ENCODE measurements at regions not wholly inside any gene's neighbourhood (a gene's known extent, or its start where the extent isn't known, plus 50 kb on each side); places are given as distances from the start of the nearest gene placed in this dataset.

DNA sequence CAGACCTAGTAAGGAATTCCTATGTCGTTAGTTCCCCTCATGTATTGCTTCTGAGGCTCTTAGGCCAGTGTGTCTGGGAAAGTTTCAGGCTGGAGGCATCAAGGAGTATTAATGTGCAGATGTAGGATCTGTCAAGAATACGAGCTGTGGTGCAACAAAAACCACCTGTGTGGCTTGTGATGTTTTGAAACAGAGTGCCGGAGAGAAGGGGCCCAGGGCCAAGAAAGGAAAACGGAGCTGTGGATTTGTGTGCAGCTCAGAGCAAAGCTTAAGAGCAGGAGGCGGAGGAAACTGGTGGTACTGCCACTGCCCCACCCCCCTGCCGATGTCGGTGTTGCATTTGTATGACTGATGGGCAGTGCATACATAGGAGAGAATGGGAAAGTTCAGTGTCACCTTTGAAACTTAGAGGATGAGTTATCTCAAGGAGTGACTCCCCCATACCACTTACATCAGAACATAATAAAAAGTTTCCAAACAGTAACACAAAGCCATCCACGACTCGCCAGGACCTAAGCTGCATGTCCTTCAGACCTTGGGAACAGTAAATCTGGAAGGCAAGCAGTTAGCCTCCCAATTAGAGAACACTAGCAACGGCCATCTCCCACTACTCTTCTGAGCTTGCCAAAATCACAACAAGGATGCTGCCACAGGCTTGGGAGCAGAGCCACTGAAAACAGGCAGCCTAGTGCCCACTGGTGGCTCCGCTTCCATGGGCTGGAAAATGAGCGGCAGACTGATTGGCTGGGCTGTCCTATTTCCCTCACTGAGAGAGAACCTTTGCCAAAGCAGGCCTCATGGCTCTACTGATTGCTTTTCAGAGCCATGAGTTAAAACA lies 152.7 kb upstream of the NT5C1B start:
- no peak overlapping the region for H3K9ac ChIP-seq (ENCODE audit: low read depth in 1 of 2, low read length in 2 of 2)
- TF ChIP-seq, protein P1, sequence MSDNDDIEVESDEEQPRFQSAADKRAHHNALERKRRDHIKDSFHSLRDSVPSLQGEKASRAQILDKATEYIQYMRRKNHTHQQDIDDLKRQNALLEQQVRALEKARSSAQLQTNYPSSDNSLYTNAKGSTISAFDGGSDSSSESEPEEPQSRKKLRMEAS (IDR thresholded peaks at IDR 0.05): no peak
- TF ChIP-seq NR2F2 (IDR thresholded peaks at IDR 0.05) (no peak), HNF4G (IDR thresholded peaks at IDR 0.05) (no peak), ZBTB33 (IDR thresholded peaks at IDR 0.05) (no peak), FOXA2 (IDR thresholded peaks at IDR 0.05) (no peak), TAF1 (conservative IDR thresholded peaks at IDR 0.05) (no peak), RXRA (IDR thresholded peaks at IDR 0.05) (no peak), FOXA1 (IDR thresholded peaks at IDR 0.05) (no peak), YY1 (IDR thresholded peaks at IDR 0.05) (no peak), REST (IDR thresholded peaks at IDR 0.05) (no peak), GABPA (IDR thresholded peaks at IDR 0.05 in 1 of 2, conservative IDR thresholded peaks at IDR 0.05 in 1 of 2) (no peak), RAD21 (IDR thresholded peaks at IDR 0.05) (no peak), JUND (IDR thresholded peaks at IDR 0.05) (no peak), SP1 (IDR thresholded peaks at IDR 0.05) (no peak), EGR1 (IDR thresholded peaks at IDR 0.05; ENCODE audit: low read depth in 2 of 2) (no peak), HNF4A (conservative IDR thresholded peaks at IDR 0.05) (no peak), CTCF (IDR thresholded peaks at IDR 0.05; ENCODE audit: low read depth, low read length, missing input control) (no peak)
- TF ChIP-seq, protein P2, sequence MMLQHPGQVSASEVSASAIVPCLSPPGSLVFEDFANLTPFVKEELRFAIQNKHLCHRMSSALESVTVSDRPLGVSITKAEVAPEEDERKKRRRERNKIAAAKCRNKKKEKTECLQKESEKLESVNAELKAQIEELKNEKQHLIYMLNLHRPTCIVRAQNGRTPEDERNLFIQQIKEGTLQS (IDR thresholded peaks at IDR 0.05): no peak
- DNase-seq (ENCODE audit: low spot score): no peak
- no peaks in the 10 kb centered on the region for H3K4me1 ChIP-seq (ENCODE audit: control insufficient read depth in 4 of 4, insufficient read depth in 4 of 4, low read length in 3 of 4)
- no peaks in the 10 kb centered on the region for H3K27me3 ChIP-seq (ENCODE audit: control insufficient read depth in 4 of 4, insufficient read depth in 4 of 4, low read length in 3 of 4)
- no peak overlapping the region for H3K27ac ChIP-seq (ENCODE audit: low read depth in 1 of 2, low read length in 2 of 2)
- H3K9me3 ChIP-seq (ENCODE audit: control insufficient read depth in 4 of 4, low read length in 3 of 4): no peaks in the 10 kb centered on the region
- H3K4me3 ChIP-seq (ENCODE audit: low read depth in 1 of 3, low read length in 3 of 3): no peak overlapping the region
- no peaks in the 10 kb centered on the region for H3K36me3 ChIP-seq (ENCODE audit: control insufficient read depth in 4 of 4, insufficient read depth in 3 of 4, low read depth in 1 of 4, low read length in 3 of 4)
- WGBS: 94% methylated on average over 12 of the region's 12 CpGs

All from liver (tissue), 8 donors.